ENCODE measurements at regions not wholly inside any gene's neighbourhood (a gene's known extent, or its start where the extent isn't known, plus 50 kb on each side); places are given as distances from the start of the nearest gene placed in this dataset.
A peak's percentile ranks its signal among the peaks of the same experiment; 100 is the strongest.

GRCh38 chr4:110840221-110840654, 217.4 kb upstream of the PITX2 start:
- DNase-seq = no peak

GRCh38 chr4:110848787-110849186, 225.9 kb upstream of the PITX2 start:
- H3K9me3 ChIP-seq (replicated peaks) = no peaks in the 10 kb centered on the region
- peak overlapping the region; percentile 82 for H3K27ac ChIP-seq
- H3K4me1 ChIP-seq = peaks cover 48% of the 10 kb centered on the region
- no peak overlapping the region for H3K4me3 ChIP-seq
- no peaks in the 10 kb centered on the region for H3K27me3 ChIP-seq
- peak in 1 of 2 experiments; percentile 31 for DNase-seq
- H3K36me3 ChIP-seq = no peaks in the 10 kb centered on the region

More at GRCh38 chr4:110840221-110840654, 217.4 kb upstream of the PITX2 start:
- H3K4me3 ChIP-seq = no peak overlapping the region
- H3K9me3 ChIP-seq (replicated peaks) = no peaks in the 10 kb centered on the region
- H3K4me1 ChIP-seq = peaks cover 32% of the 10 kb centered on the region
- H3K27me3 ChIP-seq = no peaks in the 10 kb centered on the region
- 0 out of 2 replicates have a peak overlapping the region, but pooled peaks have one; percentile 87 for H3K27ac ChIP-seq
- no peaks in the 10 kb centered on the region for H3K36me3 ChIP-seq

- Histone ChIP-seq H3K4me3 (no peak overlapping the region), H3K27ac (peak overlapping the region; percentile 82), H3K9me3 (replicated peaks) (no peaks in the 10 kb centered on the region), H3K36me3 (no peaks in the 10 kb centered on the region), H3K4me1 (peaks cover 51% of the 10 kb centered on the region), H3K27me3 (no peaks in the 10 kb centered on the region)
- peak; percentile 67 to 74 for DNase-seq
These were observed 226.6 kb upstream of the PITX2 start for GRCh38 chr4:110849461-110849860.

- peak overlapping the region; percentile 82 for H3K27ac ChIP-seq
- peaks cover 58% of the 10 kb centered on the region for H3K4me1 ChIP-seq
- DNase-seq = peak; percentile 89 to 92
- H3K36me3 ChIP-seq = no peaks in the 10 kb centered on the region
- H3K4me3 ChIP-seq = peak overlapping the region; percentile 49
- H3K27me3 ChIP-seq = no peaks in the 10 kb centered on the region
- no peaks in the 10 kb centered on the region for H3K9me3 ChIP-seq (replicated peaks)
These were observed 227.9 kb upstream of the PITX2 start for GRCh38 chr4:110850461-110851442.

GRCh38 chr4:110851989-110852388, 229.1 kb upstream of the PITX2 start:
- Histone ChIP-seq H3K27me3 (no peaks in the 10 kb centered on the region), H3K4me3 (no peak overlapping the region), H3K36me3 (no peaks in the 10 kb centered on the region), H3K27ac (peak overlapping the region; percentile 82; the same call in 1 of the 2 replicates), H3K9me3 (replicated peaks) (no peaks in the 10 kb centered on the region), H3K4me1 (peaks cover 58% of the 10 kb centered on the region)
- DNase-seq = no peak

- H3K27me3 ChIP-seq = no peaks in the 10 kb centered on the region
- H3K4me1 ChIP-seq = peaks cover 58% of the 10 kb centered on the region
- H3K4me3 ChIP-seq = no peak overlapping the region
- no peaks in the 10 kb centered on the region for H3K36me3 ChIP-seq
- no peak for DNase-seq
- H3K9me3 ChIP-seq (replicated peaks) = no peaks in the 10 kb centered on the region
- no peak overlapping the region for H3K27ac ChIP-seq
These were observed 229.9 kb upstream of the PITX2 start for GRCh38 chr4:110852793-110853192.

- DNase-seq = peak in 1 of 2 experiments; percentile 14
- Histone ChIP-seq H3K27ac (no peak overlapping the region), H3K4me3 (no peak overlapping the region), H3K36me3 (no peaks in the 10 kb centered on the region), H3K4me1 (peaks cover 57% of the 10 kb centered on the region), H3K27me3 (no peaks in the 10 kb centered on the region), H3K9me3 (replicated peaks) (no peaks in the 10 kb centered on the region)
These were observed 230.4 kb upstream of the PITX2 start for GRCh38 chr4:110853242-110853641.

- Histone ChIP-seq H3K27ac (peak overlapping the region; percentile 91), H3K4me3 (peak overlapping the region; percentile 16), H3K36me3 (no peaks in the 10 kb centered on the region), H3K4me1 (peaks cover 48% of the 10 kb centered on the region), H3K9me3 (replicated peaks) (no peaks in the 10 kb centered on the region), H3K27me3 (no peaks in the 10 kb centered on the region)
- DNase-seq = peak; percentile 89 to 94
These were observed 231.3 kb upstream of the PITX2 start for GRCh38 chr4:110854021-110854678.

GRCh38 chr4:110860125-110860524, 237.2 kb upstream of the PITX2 start:
- no peak for DNase-seq
- Histone ChIP-seq H3K9me3 (replicated peaks) (no peaks in the 10 kb centered on the region), H3K4me3 (no peak overlapping the region), H3K27ac (no peak overlapping the region), H3K4me1 (peaks cover under 1% of the 10 kb centered on the region), H3K27me3 (no peaks in the 10 kb centered on the region), H3K36me3 (no peaks in the 10 kb centered on the region)

GRCh38 chr4:110860901-110861300, 238.0 kb upstream of the PITX2 start:
- Histone ChIP-seq H3K27me3 (no peaks in the 10 kb centered on the region), H3K27ac (no peak overlapping the region), H3K36me3 (no peaks in the 10 kb centered on the region), H3K4me3 (no peak overlapping the region), H3K4me1 (peaks cover 5% of the 10 kb centered on the region), H3K9me3 (replicated peaks) (no peaks in the 10 kb centered on the region)
- no peak for DNase-seq

- Histone ChIP-seq H3K36me3 (no peaks in the 10 kb centered on the region), H3K27ac (no peak overlapping the region; the same call in 1 of the 2 replicates), H3K4me1 (peaks cover 38% of the 10 kb centered on the region), H3K4me3 (no peak overlapping the region), H3K27me3 (no peaks in the 10 kb centered on the region), H3K9me3 (replicated peaks) (no peaks in the 10 kb centered on the region)
- peak in 1 of 2 experiments; percentile 18 for DNase-seq
These were observed 242.9 kb upstream of the PITX2 start for GRCh38 chr4:110865611-110866259.

GRCh38 chr4:110867251-110867960, 244.5 kb upstream of the PITX2 start:
- Histone ChIP-seq H3K4me3 (no peak overlapping the region), H3K9me3 (replicated peaks) (no peaks in the 10 kb centered on the region), H3K27ac (peak overlapping the region; percentile 17; the same call in 1 of the 2 replicates), H3K36me3 (no peaks in the 10 kb centered on the region), H3K4me1 (peaks cover 38% of the 10 kb centered on the region), H3K27me3 (no peaks in the 10 kb centered on the region)
- peak; percentile 24 to 47 for DNase-seq

GRCh38 chr4:110867981-110868720, 245.3 kb upstream of the PITX2 start:
- Histone ChIP-seq H3K9me3 (replicated peaks) (no peaks in the 10 kb centered on the region), H3K4me3 (no peak overlapping the region), H3K27me3 (no peaks in the 10 kb centered on the region), H3K27ac (peak overlapping the region; percentile 17; the same call in 1 of the 2 replicates), H3K4me1 (peaks cover 38% of the 10 kb centered on the region), H3K36me3 (no peaks in the 10 kb centered on the region)
- no peak for DNase-seq

Measured in SJCRH30 (cell line).